ENCODE measurements at regions not wholly inside any gene's neighbourhood (a gene's known extent, or its start where the extent isn't known, plus 50 kb on each side); places are given as distances from the start of the nearest gene placed in this dataset.
"Not testable (repeated sequence)": the region's sequence is repeated elsewhere in the genome, so short reads cannot be mapped to it uniquely, and the experiment has no call there.

DNA sequence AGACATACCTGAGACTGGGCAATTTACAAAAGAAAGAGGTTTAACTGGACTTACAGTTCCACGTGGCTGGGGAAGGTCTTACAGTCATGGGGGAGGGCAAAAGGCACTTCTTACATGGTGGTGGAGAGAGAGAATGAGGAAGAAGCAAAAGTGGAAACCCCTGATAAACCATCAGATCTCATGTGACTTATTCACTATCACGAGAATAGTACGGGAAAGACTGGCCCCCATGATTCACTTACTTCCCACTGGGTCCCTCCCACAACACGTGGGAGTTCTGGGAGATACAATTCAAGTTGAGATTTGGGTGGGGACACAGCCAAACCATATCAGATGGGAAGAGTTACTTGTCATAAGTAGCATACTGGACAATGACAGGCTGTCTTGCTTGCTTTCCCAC lies 62.6 kb upstream of the ZNG1B start:
- TF ChIP-seq, protein P1, sequence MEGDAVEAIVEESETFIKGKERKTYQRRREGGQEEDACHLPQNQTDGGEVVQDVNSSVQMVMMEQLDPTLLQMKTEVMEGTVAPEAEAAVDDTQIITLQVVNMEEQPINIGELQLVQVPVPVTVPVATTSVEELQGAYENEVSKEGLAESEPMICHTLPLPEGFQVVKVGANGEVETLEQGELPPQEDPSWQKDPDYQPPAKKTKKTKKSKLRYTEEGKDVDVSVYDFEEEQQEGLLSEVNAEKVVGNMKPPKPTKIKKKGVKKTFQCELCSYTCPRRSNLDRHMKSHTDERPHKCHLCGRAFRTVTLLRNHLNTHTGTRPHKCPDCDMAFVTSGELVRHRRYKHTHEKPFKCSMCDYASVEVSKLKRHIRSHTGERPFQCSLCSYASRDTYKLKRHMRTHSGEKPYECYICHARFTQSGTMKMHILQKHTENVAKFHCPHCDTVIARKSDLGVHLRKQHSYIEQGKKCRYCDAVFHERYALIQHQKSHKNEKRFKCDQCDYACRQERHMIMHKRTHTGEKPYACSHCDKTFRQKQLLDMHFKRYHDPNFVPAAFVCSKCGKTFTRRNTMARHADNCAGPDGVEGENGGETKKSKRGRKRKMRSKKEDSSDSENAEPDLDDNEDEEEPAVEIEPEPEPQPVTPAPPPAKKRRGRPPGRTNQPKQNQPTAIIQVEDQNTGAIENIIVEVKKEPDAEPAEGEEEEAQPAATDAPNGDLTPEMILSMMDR (IDR thresholded peaks at IDR 0.05) = not testable (repeated sequence)
- TF ChIP-seq POLR2A, EP300 (IDR thresholded peaks at IDR 0.05): not testable (repeated sequence)

Data from tibial nerve (tissue), 4 donors.